GM12878 (cell line): ENCODE measurements at regions not wholly inside any gene's neighbourhood (a gene's known extent, or its start where the extent isn't known, plus 50 kb on each side); places are given as distances from the start of the nearest gene placed in this dataset.

Experiments used
- ATAC-seq: fragments of 200-7000 bp; cut with Tn5 transposase; 3 replicates; pipeline ENCODE4 v1.9.1; 2020; ENCODE audit warnings: mild to moderate bottlenecking, moderate library complexity
- BruUV-seq: library from RNA; stranded (reverse); fragments of 400-500 nt; replicated peaks from 2 replicates; lab custom pipeline; 2021; lab: Mats Ljungman, UMichigan
- CTCF ChIA-PET: fragments of 300-600 bp; sonication (Branson Sonifier 250); formaldehyde crosslinking; extraction: SDS; loops from one replicate; lab custom pipeline; 2021; ENCODE audit warnings: inconsistent platforms; lab: Yijun Ruan, JAX
- POLR2A ChIA-PET: fragments of 350-600 bp; formaldehyde crosslinking; extraction: SDS; loops from one replicate; lab custom pipeline; 2021; ENCODE audit warnings: inconsistent platforms; lab: Charles Lee
- RAD21 ChIA-PET: fragments of 300-600 bp; sonication (Branson Sonifier 250); formaldehyde crosslinking; loops from one replicate; lab custom pipeline; 2023; ENCODE audit warnings: antibody characterized with exemption; ENCODE audit not compliant: unreplicated experiment; lab: Charles Lee
- SMC1A ChIA-PET: fragments of 300-600 bp; sonication (Branson Sonifier 250); formaldehyde crosslinking; loops from one replicate; lab custom pipeline; 2023; ENCODE audit not compliant: unreplicated experiment, uncharacterized antibody; lab: Charles Lee
- DNase-seq: peaks from one replicate; pipeline ENCODE4 v3.0.0-alpha.2; 2011; ENCODE audit warnings: low read depth, low spot score
- FAIRE-seq: peaks from 3 replicates; lab custom pipeline; 2011; peaks lifted over from hg19 to GRCh38; lab: Jason Lieb, UNC
- H2AFZ ChIP-seq: 2 replicates; pipeline ENCODE4 v1.6.0; 2011; ENCODE audit warnings: low read depth, low read length, control low read depth; ENCODE audit not compliant: control insufficient read depth
- H3K27ac ChIP-seq: 2 replicates; pipeline ENCODE4 v1.5.1; 2011; ENCODE audit warnings: control low read depth; ENCODE audit not compliant: control insufficient read depth, insufficient read depth
- H3K27me3 ChIP-seq, 2 experiments: replicated peaks in 1 of 2; 2 replicates each; pipeline versions ENCODE4 v1.6.0 to v1.6.1; 2011; ENCODE audit warnings: low read length in 1 of 2; ENCODE audit not compliant: control insufficient read depth in 2 of 2, insufficient read depth in 2 of 2
- H3K36me3 ChIP-seq, 2 experiments: 2 replicates each; pipeline ENCODE4 v1.5.1; 2011; ENCODE audit warnings: low read length in 1 of 2; ENCODE audit not compliant: control insufficient read depth in 2 of 2, insufficient read depth in 2 of 2
- H3K4me1 ChIP-seq: 2 replicates; pipeline ENCODE4 v1.6.1; 2011; ENCODE audit warnings: mild to moderate bottlenecking, low read length, moderate library complexity, mixed read lengths; ENCODE audit not compliant: control insufficient read depth, insufficient read depth
- H3K4me2 ChIP-seq: 2 replicates; pipeline ENCODE4 v1.6.0; 2011; ENCODE audit warnings: control low read depth; ENCODE audit not compliant: control insufficient read depth, insufficient read depth
- H3K4me3 ChIP-seq: fragments of 200-600 bp; sonication (generic); 2 replicates; pipeline ENCODE4 v1.5.1; 2016
- H3K79me2 ChIP-seq: 2 replicates; pipeline ENCODE4 v1.6.0; 2011; ENCODE audit warnings: low read length; ENCODE audit not compliant: control insufficient read depth, insufficient read depth
- H3K9ac ChIP-seq: 2 replicates; pipeline ENCODE4 v1.8.0; 2011; ENCODE audit warnings: low read length, control low read depth, mixed read lengths; ENCODE audit not compliant: control insufficient read depth, insufficient read depth
- H3K9me3 ChIP-seq: replicated peaks from 3 replicates; pipeline ENCODE4 v1.5.1; 2011; ENCODE audit warnings: mild to moderate bottlenecking, low read length; ENCODE audit not compliant: control insufficient read depth, insufficient read depth
- H4K20me1 ChIP-seq: 2 replicates; pipeline ENCODE4 v1.6.0; 2011; ENCODE audit not compliant: control insufficient read depth, insufficient read depth
- CBFB ChIP-seq: IDR thresholded peaks from 2 replicates; pipeline ENCODE4 v1.6.1; 2016; ENCODE audit warnings: antibody characterized with exemption, low read depth
- CHD1 ChIP-seq: IDR thresholded peaks from 2 replicates; pipeline ENCODE4 v1.6.1; 2012; ENCODE audit warnings: low read depth, low read length, improper control_type of control experiment
- E2F4 ChIP-seq: IDR thresholded peaks from 2 replicates; pipeline ENCODE4 v1.6.1; 2012; ENCODE audit warnings: low read depth, low read length, improper control_type of control experiment
- EGR1 ChIP-seq, 2 experiments: IDR thresholded peaks; 1 replicate in 1 of 2; 2 replicates in 1 of 2; pipeline ENCODE4 v1.6.1; 2011 to 2012; ENCODE audit warnings: low read depth in 2 of 2, low read length in 2 of 2, borderline replicate concordance in 1 of 2, mild to moderate bottlenecking in 1 of 2, moderate library complexity in 1 of 2
- ETV6 ChIP-seq, 2 experiments: fragments of 450-650 bp in 1 of 2; IDR thresholded peaks in 1 of 2; conservative IDR thresholded peaks in 1 of 2; 2 replicates each; pipeline ENCODE4 v1.6.1; 2014; ENCODE audit warnings: antibody characterized with exemption in 1 of 2, borderline replicate concordance in 1 of 2, low read depth in 1 of 2, mild to moderate bottlenecking in 1 of 2, moderate library complexity in 1 of 2
- FOXK2 ChIP-seq: fragments of 450-650 bp; IDR thresholded peaks from 2 replicates; pipeline ENCODE4 v1.6.1; 2017; ENCODE audit warnings: mild to moderate bottlenecking, moderate library complexity
- HDAC6 ChIP-seq: fragments of 200-600 bp; sonication (generic); IDR thresholded peaks from one replicate; pipeline ENCODE4 v1.8.0; 2017; ENCODE audit warnings: antibody characterized with exemption; ENCODE audit not compliant: unreplicated experiment
- HSF1 ChIP-seq: fragments of 150-350 bp; IDR thresholded peaks from 2 replicates; pipeline ENCODE4 v1.6.1; 2014; ENCODE audit warnings: mild to moderate bottlenecking, low read depth, low read length
- NR2C1 ChIP-seq: fragments of 450-650 bp; IDR thresholded peaks from 2 replicates; pipeline ENCODE4 v1.6.1; 2017; ENCODE audit warnings: antibody characterized with exemption, mild to moderate bottlenecking, moderate library complexity
- NR2C2 ChIP-seq: IDR thresholded peaks from 2 replicates; pipeline ENCODE4 v1.6.1; 2011; ENCODE audit warnings: borderline replicate concordance, low read depth; ENCODE audit not compliant: control insufficient read depth, insufficient read length
- RUNX3 ChIP-seq: IDR thresholded peaks from 2 replicates; pipeline ENCODE4 v1.6.1; 2012; ENCODE audit warnings: low read length, inconsistent platforms
- SIN3A ChIP-seq: IDR thresholded peaks from 2 replicates; pipeline ENCODE4 v1.6.1; 2012; ENCODE audit warnings: low read depth, low read length, improper control_type of control experiment
- SKIL ChIP-seq: fragments of 450-650 bp; IDR thresholded peaks from 2 replicates; pipeline ENCODE4 v1.6.1; 2017; ENCODE audit warnings: mild to moderate bottlenecking, low read depth, inconsistent platforms; ENCODE audit not compliant: poor library complexity, severe bottlenecking
- SP1 ChIP-seq: IDR thresholded peaks from one replicate; pipeline ENCODE4 v1.6.1; 2011; ENCODE audit warnings: low read depth, low read length
- YBX1 ChIP-seq: fragments of 450-650 bp; IDR thresholded peaks from 2 replicates; pipeline ENCODE4 v1.6.1; 2016; ENCODE audit warnings: antibody characterized with exemption
- YY1 ChIP-seq: IDR thresholded peaks from 2 replicates; pipeline ENCODE4 v1.6.1; 2011; ENCODE audit warnings: low read depth, mild to moderate bottlenecking, low read length
- ZNF384 ChIP-seq: IDR thresholded peaks from 2 replicates; pipeline ENCODE4 v1.6.1; 2012; ENCODE audit warnings: low read depth, mild to moderate bottlenecking, low read length, improper control_type of control experiment, borderline replicate concordance
- ZZZ3 ChIP-seq: IDR thresholded peaks from 2 replicates; pipeline ENCODE4 v1.6.1; 2011; ENCODE audit warnings: low read depth; ENCODE audit not compliant: control insufficient read depth, insufficient read length
- WGBS: methylation state at CpG from one replicate; pipeline ENCODE4 v1.1.6; 2016; ENCODE audit warnings: low lambda C conversion rate; ENCODE audit not compliant: insufficient replicate concordance, insufficient coverage; ENCODE audit errors: missing lambda C conversion rate; 5-methylcytosine and 5-hydroxymethylcytosine counted together
- in situ Hi-C: fragments of 300-500 bp; cut with MboI; formaldehyde crosslinking; loops from 9 replicates; pipeline ENCODE4 v1.14.3; 2018; ENCODE audit warnings: mixed read lengths
- intact Hi-C: fragments of 100-400 bp; cut with micrococcal nuclease; formaldehyde crosslinking; loops from one replicate; pipeline ENCODE4 v1.14.2; 2022; ENCODE audit not compliant: unreplicated experiment

- TF ChIP-seq NR2C1, result no peak
- TF ChIP-seq YBX1, result no peak
These were observed 152.9 kb upstream of the SEL1L start (continued) for GRCh38 chr14:81686512-81686911.

- H3K4me3 ChIP-seq, result no peak overlapping the region
- no peaks in the 10 kb centered on the region for H3K4me1 ChIP-seq
- ATAC-seq (no peak), FAIRE-seq (no peak), DNase-seq (no peak)
- H3K4me2 ChIP-seq, result no peak overlapping the region
- no peak overlapping the region for H2AFZ ChIP-seq
- H3K27me3 ChIP-seq, result no peaks in the 10 kb centered on the region
- RAD21 ChIA-PET, result no interaction called here
- no peaks in the 10 kb centered on the region for H3K36me3 ChIP-seq
- CTCF ChIA-PET, result no interaction called here
- no peaks in the 10 kb centered on the region for H4K20me1 ChIP-seq
- POLR2A ChIA-PET, result no interaction called here
- BruUV-seq, result no TSS peak
- SMC1A ChIA-PET, result no interaction called here
- no peaks in the 10 kb centered on the region for H3K79me2 ChIP-seq
- in situ Hi-C loops, result no loop called here
- H3K9ac ChIP-seq, result no peak overlapping the region
- WGBS, result 26% methylated on average over 3 of the region's 3 CpGs
- intact Hi-C loops, result no loop called here
- H3K9me3 ChIP-seq, result no peaks in the 10 kb centered on the region
- no peak overlapping the region for H3K27ac ChIP-seq
- TF ChIP-seq SP1 (no peak), HDAC6 (no peak), YY1 (no peak), SIN3A (no peak), EGR1 (IDR thresholded peaks at IDR 0.05; ENCODE audit: borderline replicate concordance in 1 of 2, low read depth in 2 of 2, low read length in 2 of 2) (no peak), RUNX3 (no peak), ZNF384 (no peak), CHD1 (no peak), E2F4 (no peak), NR2C2 (no peak), ETV6 (conservative IDR thresholded peaks at IDR 0.05 in 1 of 2, IDR thresholded peaks at IDR 0.05 in 1 of 2; ENCODE audit: borderline replicate concordance in 1 of 2, low read depth in 1 of 2) (no peak), ZZZ3 (no peak), CBFB (no peak), FOXK2 (no peak), SKIL (no peak), HSF1 (no peak)
These were observed 158.3 kb upstream of the SEL1L start for GRCh38 chr14:81691931-81692330.
